NCI-H460 (cell line): ENCODE measurements at regions not wholly inside any gene's neighbourhood (a gene's known extent, or its start where the extent isn't known, plus 50 kb on each side); places are given as distances from the start of the nearest gene placed in this dataset.

Experiments
- DNase-seq: peaks from one replicate; pipeline ENCODE4 v3.0.0-alpha.2; 2016; ENCODE audit warnings: low read depth; ENCODE audit errors: extremely low read depth

DNA sequence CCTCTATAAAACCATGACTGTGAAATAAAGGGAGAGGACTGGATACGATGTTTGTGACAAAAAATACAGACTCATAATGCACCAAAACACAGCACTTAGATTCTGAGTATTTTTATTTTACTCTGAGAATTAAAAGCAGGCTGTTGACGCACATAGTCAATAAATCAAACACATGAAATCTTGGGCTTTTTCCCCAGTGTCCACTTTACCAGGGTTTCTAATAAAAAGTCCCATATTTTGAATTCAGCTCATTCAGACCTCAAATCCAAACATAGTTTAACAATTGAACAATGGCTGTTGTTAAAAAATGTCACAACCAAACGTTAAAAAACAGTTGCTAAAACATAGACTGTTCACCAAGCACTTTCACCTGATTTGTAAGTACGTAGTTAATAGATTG is 553.4 kb downstream of the LTN1 start:
- DNase-seq: no peak

DNA sequence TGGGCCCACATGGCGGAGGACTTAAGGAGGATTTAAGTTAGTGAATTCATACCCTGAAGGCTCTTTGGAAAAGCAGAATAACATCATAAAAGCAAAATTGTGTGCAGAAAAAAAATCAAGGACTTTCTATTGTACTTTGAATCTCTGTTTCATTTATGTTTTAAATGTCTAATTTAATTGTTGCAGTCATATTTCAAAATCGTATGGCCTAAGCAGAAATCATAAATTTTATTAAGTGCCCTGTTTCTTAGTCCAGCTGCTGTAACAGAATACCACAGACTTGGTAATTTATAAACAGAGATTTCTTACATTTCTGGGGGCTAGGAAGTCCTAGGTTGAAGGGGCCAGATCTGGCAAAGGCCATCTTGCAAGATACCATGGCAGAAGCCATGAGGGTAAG is 555.6 kb downstream of the LTN1 start:
- DNase-seq: no peak

GRCh38 chr21:28436286-28436932 is 556.3 kb downstream of the LTN1 start:
- DNase-seq: no peak

- DNase-seq: no peak
Observed at GRCh38 chr21:28431527-28432200, 561.0 kb downstream of the LTN1 start.

DNA sequence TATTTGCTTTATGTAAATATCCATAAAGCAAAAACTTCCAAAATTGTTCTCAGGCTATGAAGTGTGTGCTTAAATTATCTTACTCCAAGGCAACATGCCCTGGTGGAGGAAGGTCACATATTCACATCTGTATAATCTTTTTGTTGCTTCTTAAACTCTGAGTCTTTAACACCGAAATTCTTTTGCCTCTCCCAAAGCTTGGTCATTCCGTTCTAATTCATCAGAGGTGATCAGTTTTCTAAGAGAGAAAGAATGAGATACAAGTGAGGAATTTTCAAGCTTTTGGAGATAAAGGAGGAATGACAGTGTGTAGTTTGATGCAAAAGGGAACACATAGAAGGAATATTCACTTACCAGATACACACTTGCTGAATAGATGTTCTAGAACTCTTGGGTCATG is 561.7 kb downstream of the LTN1 start:
- DNase-seq: no peak

DNA sequence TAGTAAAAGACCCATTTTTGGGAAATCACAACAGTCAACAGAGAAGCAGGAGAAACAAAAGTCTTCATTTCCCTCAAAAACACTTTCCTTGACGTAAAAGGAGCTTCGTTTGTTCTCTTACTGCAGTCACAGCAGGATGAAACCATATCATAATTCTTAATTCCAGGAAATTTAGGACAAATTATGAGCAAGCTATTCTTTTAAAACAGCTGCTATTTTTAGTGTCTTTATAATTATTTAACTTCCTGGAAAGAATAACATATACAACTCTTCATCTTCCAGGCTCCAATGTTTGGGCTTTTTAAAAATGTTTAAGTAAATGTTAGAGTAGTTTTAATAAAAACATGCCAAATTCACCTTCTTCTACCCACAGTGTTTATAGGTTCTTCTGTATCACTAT is 563.5 kb downstream of the LTN1 start:
- no peak for DNase-seq

GRCh38 chr21:28427394-28428022 is 565.2 kb downstream of the LTN1 start:
- DNase-seq: no peak

DNA sequence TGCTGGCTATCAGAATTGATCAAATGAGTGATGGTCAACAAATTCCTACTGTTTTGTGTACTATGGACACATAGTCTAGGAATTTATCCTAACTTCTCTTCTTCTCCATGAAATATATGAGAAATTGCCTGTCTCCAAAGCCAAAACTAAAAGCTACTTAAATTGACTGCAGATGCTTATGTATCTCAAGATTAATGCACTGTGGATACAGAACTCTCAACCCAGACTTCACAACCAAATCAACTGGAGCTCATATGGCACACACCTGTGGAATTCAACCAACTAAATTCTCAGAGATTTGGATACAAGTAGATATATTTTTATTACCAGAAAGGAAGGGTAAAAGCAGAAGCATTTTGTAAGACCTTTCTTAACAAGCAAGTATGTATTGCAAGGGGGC is 566.1 kb downstream of the LTN1 start:
- DNase-seq: no peak

DNA sequence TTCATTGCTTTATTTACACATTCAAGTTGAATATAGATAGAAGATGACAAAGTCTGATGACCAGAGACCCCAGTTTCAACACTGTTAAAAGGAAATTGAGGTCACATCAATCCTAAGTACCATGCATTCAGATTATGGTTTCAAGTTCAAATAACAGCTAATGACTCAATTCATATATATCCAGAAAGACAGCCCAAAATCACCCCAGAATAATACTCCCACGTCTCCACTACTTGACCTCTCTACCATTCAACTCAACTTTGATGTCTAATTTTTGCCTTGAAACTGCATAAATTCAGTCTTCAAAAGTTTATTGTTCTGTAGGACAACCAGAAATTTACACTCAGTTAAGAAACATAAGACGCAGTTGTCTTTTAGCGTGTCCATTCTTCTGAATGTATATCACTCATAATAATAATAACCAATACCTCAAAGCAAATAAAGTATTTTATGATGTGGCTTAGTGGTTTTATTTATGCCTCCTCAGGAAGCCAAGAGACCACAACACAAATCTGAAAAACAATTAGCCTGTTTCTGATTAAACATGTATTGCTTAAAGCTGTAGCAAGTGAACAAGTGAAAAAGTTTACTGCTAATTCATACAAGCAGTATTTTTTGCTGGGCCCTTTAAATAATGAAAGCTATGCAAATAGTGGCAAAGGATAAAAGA is 569.0 kb downstream of the LTN1 start:
- DNase-seq: no peak

DNA sequence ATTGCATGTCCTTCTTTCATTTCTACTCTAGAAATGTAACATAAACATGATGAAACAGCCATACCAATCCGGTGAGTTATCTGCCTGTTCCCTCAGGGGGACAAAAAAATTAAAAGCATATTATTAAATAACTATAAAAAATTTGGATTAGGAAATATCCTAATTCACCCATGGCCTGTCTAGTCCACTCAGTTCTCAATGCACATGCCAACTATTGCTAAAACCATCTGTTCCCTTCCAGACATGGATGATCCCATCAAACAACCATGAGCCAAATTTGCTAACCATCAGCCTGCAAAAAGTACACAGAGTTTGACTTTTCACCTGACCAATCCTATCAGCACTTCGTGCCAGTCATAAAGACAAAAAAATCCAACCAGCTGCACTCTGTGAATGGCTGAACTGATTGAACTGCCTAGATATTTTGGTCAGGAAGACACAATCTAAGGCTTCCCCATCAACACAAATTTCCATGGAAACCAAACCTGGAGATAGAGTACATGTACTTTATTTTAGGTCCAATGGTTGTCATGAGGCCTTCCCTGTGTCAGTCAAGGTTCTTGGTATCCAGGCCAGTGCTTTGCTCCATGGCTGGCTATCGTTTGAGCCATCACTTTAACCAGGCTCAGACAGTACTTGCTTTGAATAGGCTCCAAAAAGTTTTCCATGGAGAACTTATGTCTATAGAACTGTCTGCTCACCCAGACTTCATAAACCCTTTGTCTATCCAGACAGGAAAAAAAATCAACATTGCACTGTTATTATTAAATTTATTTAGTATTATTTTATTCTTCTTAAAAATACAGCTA is 570.8 kb downstream of the LTN1 start:
- no peak for DNase-seq

DNA sequence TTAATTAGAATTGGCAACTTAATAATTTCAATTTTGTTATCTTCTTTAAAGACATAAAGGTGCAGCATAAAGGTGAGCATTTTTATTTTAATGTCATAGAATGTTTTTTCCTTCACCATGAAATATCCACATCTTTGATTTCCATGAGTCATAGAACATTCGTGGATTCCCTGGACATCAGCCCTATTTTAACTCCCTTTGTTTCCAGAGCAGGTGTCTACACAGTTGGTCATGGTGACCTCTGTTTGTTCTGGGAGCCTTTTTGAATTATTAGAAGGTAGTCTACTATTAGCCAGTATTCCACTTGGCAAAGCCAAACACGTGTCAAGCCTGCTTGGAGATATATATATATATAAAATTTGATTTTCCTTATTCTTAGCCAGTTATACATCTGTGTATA is 572.9 kb downstream of the LTN1 start:
- DNase-seq: no peak

DNA sequence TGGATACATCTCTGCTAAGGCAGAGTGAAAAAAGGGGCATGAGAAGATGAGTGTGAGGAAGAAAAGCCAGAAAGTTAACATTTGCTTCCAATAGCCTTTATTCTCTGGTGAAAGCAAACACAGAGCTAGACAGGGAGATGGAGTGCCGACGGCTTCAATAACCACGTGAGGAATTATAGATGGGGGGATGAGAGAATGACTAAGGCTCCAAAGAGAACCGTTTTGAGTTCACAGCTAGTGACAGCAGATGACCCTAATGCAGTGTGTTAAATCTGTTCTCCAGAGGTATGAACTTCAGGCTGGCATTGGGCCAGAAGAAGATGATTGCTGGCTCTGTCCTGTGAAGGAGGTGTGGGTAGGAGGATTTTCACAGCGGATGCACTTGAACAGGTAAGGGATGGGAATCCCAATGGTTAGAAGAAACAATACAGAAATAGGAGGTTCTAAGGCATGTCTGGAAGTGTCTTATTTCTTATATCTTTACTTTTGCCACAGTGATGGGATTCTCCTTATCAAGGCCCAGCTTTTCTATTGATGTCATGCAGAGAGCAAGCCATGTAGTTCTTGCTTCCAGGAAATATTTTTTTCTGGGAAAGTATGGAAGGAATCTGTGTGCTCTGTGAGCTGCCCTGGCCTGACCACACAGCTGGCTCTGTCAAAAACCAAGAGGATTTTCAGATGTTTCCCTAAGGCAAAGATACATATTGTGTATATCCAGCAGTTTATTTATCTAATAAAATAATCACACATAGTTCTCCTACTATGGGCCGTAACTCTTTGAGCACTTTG is 573.8 kb downstream of the LTN1 start:
- DNase-seq: no peak

- DNase-seq: no peak
Observed at GRCh38 chr21:28410256-28410655, 582.4 kb downstream of the LTN1 start.

DNA sequence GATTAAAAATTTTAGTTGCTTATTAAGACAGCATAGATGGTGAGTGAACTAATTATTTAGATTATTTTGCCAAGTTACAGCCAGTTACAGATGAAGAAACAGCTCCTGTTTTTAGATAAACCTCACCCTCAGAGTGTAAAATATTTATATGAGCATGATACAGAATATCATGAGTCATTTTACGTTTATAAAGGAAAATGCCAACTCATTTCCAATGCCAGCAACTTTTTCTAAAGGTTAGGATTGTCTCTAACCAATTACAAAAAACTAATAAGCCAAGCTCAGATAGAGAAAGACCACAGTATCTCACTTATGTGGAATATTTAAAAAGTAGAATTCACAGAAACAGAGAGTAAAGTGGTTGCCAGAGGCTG is 590.1 kb downstream of the LTN1 start:
- DNase-seq: no peak

DNA sequence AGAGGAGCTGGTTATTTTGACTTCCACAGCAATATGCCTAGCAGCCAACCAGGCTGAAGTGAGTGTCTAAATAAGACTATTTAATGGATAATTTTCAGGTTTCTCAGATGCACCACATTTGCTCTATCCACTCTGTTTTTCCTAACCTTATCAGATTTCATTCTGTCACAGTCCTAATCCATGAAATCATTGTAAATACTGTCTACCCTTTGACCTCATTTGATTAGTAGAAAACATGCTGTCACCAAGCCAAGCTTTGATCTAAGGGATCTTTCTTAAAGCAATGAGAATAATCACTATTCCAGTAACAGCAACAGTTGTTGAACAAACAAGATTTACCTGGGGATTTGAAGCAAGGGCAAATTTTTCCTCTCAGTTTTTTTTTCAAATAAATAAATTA is 595.6 kb downstream of the LTN1 start:
- no peak for DNase-seq

- DNase-seq: no peak
Observed at GRCh38 chr21:28396421-28396820, 596.3 kb downstream of the LTN1 start.

DNA sequence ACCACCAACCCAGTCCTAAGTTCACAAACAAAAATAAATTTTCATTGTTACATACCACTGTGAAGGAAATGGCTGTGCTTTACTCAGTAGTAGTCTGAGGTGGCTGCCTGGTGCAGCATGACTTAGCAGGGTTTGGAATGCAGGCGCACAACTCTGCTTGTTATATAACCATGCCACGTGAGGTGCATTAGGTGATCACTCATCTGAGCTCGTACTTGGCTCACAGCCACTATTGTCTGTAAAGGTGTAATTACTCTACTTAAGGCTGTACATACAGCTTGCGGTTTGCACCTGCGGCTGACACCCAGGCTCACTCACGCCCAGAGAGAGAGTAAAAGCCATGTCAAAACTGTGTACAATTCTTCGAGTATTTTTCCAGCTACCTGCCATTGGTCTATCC is 599.4 kb downstream of the LTN1 start:
- DNase-seq: no peak

GRCh38 chr21:28391938-28392849 is 600.5 kb downstream of the LTN1 start:
- DNase-seq: no peak

- no peak for DNase-seq
Observed at GRCh38 chr21:28387220-28387619, 605.5 kb downstream of the LTN1 start.
